Kidney (tissue), 13 donors: ENCODE measurements at regions not wholly inside any gene's neighbourhood (a gene's known extent, or its start where the extent isn't known, plus 50 kb on each side); places are given as distances from the start of the nearest gene placed in this dataset.

Experiments used
- DNase-seq, 5 donors: peaks; one replicate each; pipeline ENCODE4 v3.0.0-alpha.2; 2013 to 2020
- FAIRE-seq: peaks from 2 replicates; lab custom pipeline; 2012; peaks lifted over from hg19 to GRCh38; lab: Jason Lieb, UNC
- H3K27ac ChIP-seq, 2 donors: one replicate each; pipeline ENCODE4 v1.7.0; 2013; ENCODE audit warnings: low read depth in 2 of 2, low read length in 2 of 2, inconsistent platforms in 1 of 2
- H3K27me3 ChIP-seq: one replicate; pipeline ENCODE4 v1.7.1; 2013; ENCODE audit warnings: low read length, inconsistent platforms; ENCODE audit not compliant: control insufficient read depth, insufficient read depth
- H3K36me3 ChIP-seq, 3 donors: one replicate each; pipeline versions ENCODE4 v1.7.0 to v1.7.1; 2013; ENCODE audit warnings: low read length in 3 of 3, control low read depth in 1 of 3, inconsistent platforms in 1 of 3; ENCODE audit not compliant: insufficient read depth in 3 of 3, control insufficient read depth in 2 of 3
- H3K4me1 ChIP-seq, 3 donors: one replicate each; pipeline versions ENCODE4 v1.7.0 to v1.7.1; 2013; ENCODE audit warnings: low read length in 3 of 3, inconsistent platforms in 1 of 3, low read depth in 1 of 3; ENCODE audit not compliant: control insufficient read depth in 2 of 3, insufficient read depth in 2 of 3
- H3K4me3 ChIP-seq, 3 donors: one replicate each; pipeline versions ENCODE4 v1.7.0 to v1.8.1; 2013; ENCODE audit warnings: low read length in 3 of 3, control low read depth in 1 of 3, inconsistent platforms in 1 of 3
- H3K9ac ChIP-seq, 3 donors: one replicate each; pipeline versions ENCODE4 v1.7.0 to v1.7.1; 2013; ENCODE audit warnings: low read length in 3 of 3, control low read depth in 1 of 3, inconsistent platforms in 1 of 3
- H3K9me3 ChIP-seq, 3 donors: one replicate each; pipeline versions ENCODE4 v1.7.0 to v1.7.1; 2013; ENCODE audit warnings: low read length in 3 of 3, control low read depth in 1 of 3, inconsistent platforms in 1 of 3; ENCODE audit not compliant: control insufficient read depth in 2 of 3, insufficient read depth in 1 of 3
- CTCF ChIP-seq: IDR thresholded peaks from 3 replicates; pipeline ENCODE4 v1.5.1; 2012; ENCODE audit warnings: mild to moderate bottlenecking, moderate library complexity, borderline replicate concordance; ENCODE audit not compliant: insufficient read depth; ENCODE audit errors: extremely low read depth
- intact Hi-C: fragments of 100-400 bp; cut with DNase I; formaldehyde crosslinking; loops from one replicate; pipeline ENCODE4 v1.11.1; 2022
- donor health status: control.
- donor health status: control.
- donor health status: control.
- donor health status: control.
- donor health status: control.
- donor health status: DM: yes; HTN: yes; CAD: no.
- donor health status: Normal renal cell carcinoma (clear cell type).

DNA sequence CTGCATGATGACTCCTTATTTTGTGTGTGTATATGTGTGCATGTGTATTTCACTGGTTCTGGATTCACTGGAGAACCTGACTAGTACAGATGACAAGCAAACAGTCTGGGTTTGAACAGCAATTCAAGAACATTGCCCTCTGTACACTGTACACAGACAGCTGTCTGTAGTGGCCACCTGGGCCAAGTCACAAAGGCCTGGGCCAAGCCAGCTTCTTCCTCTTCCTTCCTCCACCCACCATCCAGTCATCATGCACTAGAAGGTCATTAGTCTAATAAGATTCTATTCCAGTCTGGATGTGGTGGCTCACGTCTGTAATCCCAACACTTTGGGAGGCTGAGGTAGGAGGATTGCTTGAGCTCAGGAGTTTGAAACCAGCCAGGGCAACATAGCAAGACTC is 155.9 kb downstream of the ELAVL4 start:
- intact Hi-C loops, result no loop called here
- no peak for FAIRE-seq
- Histone ChIP-seq H3K9ac (no peak overlapping the region), H3K27me3 (no peaks in the 10 kb centered on the region), H3K4me1 (peaks cover 0 to 6% (median 0%) of the 10 kb centered on the region in 3 donors), H3K36me3 (no peaks in the 10 kb centered on the region), H3K27ac (no peak overlapping the region), H3K4me3 (no peak overlapping the region), H3K9me3 (no peaks in the 10 kb centered on the region)
- no peak for DNase-seq
- no peak for TF ChIP-seq CTCF

GRCh38 chr1:50262436-50262835 is 153.7 kb downstream of the ELAVL4 start:
- Histone ChIP-seq H3K4me3 (no peak overlapping the region), H3K4me1 (peaks cover 0 to 6% (median 0%) of the 10 kb centered on the region in 3 donors), H3K9ac (no peak overlapping the region), H3K27ac (no peak overlapping the region), H3K9me3 (no peaks in the 10 kb centered on the region), H3K27me3 (no peaks in the 10 kb centered on the region), H3K36me3 (no peaks in the 10 kb centered on the region)
- TF ChIP-seq CTCF, result no peak
- DNase-seq (no peak), FAIRE-seq (no peak)
- intact Hi-C loops, result no loop called here

DNA sequence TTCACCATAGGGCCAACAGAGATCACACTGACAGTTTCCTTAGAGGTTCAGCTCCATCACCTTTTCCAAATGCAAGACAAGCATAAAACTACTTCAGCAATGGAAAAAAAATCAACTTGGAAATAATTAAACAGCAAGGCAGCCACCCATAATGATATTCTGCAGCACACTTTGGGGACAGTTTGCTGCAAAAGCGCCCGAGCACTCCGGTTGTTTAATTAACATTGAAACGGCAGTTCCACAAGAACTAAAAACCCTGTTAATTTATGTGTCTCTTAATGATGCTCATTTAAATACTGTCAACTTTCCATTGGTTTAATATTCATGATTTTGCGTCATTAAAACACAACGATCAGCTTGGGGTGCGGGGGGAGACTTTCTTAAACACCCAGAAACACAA is 153.2 kb downstream of the ELAVL4 start:
- H3K9ac ChIP-seq, result no peak overlapping the region
- H3K9me3 ChIP-seq, result no peaks in the 10 kb centered on the region
- no peak overlapping the region for H3K27ac ChIP-seq
- no peak for TF ChIP-seq CTCF
- peaks cover 0 to 6% (median 0%) of the 10 kb centered on the region in 3 donors for H3K4me1 ChIP-seq
- DNase-seq, result no peak
- H3K4me3 ChIP-seq, result no peak overlapping the region
- no peaks in the 10 kb centered on the region for H3K36me3 ChIP-seq
- no peaks in the 10 kb centered on the region for H3K27me3 ChIP-seq
- intact Hi-C loops, result no loop called here
- FAIRE-seq, result no peak
